CD14-positive monocyte (primary cell): ENCODE measurements at regions not wholly inside any gene's neighbourhood (a gene's known extent, or its start where the extent isn't known, plus 50 kb on each side); places are given as distances from the start of the nearest gene placed in this dataset.

Source experiments
- DNase-seq, 3 donors: peaks; one replicate each; pipeline ENCODE4 v3.0.0-alpha.2; 2011 to 2022
- H2AFZ ChIP-seq: 2 replicates; pipeline ENCODE4 v1.6.0; 2012; ENCODE audit warnings: mild to moderate bottlenecking, low read depth, low read length, inconsistent platforms; ENCODE audit not compliant: insufficient read depth, poor library complexity, severe bottlenecking
- H3K27ac ChIP-seq, 2 donors: 1 replicate in 1 of 2; 2 replicates in 1 of 2; pipeline ENCODE4 v1.5.1; 2012 to 2013; ENCODE audit warnings: low read length in 2 of 2, control low read depth in 1 of 2, inconsistent platforms in 1 of 2, low read depth in 1 of 2, mild to moderate bottlenecking in 1 of 2
- H3K27me3 ChIP-seq, 2 donors: one replicate each; pipeline versions ENCODE4 v1.6.0 to v1.6.1; 2011 to 2013; ENCODE audit warnings: low read length in 2 of 2; ENCODE audit not compliant: control insufficient read depth in 2 of 2, insufficient read depth in 2 of 2
- H3K36me3 ChIP-seq, 2 donors: replicated peaks in 1 of 2; 1 replicate in 1 of 2; 2 replicates in 1 of 2; pipeline versions ENCODE4 v1.5.1 to v1.6.1; 2012 to 2013; ENCODE audit warnings: low read length in 2 of 2, control low read depth in 1 of 2, inconsistent platforms in 1 of 2, mild to moderate bottlenecking in 1 of 2; ENCODE audit not compliant: insufficient read depth in 2 of 2, control insufficient read depth in 1 of 2
- H3K4me1 ChIP-seq, 2 donors: 1 replicate in 1 of 2; 2 replicates in 1 of 2; pipeline versions ENCODE4 v1.5.1 to v1.6.1; 2012 to 2013; ENCODE audit warnings: low read length in 2 of 2, control low read depth in 1 of 2, inconsistent platforms in 1 of 2, mild to moderate bottlenecking in 1 of 2, moderate library complexity in 1 of 2; ENCODE audit not compliant: insufficient read depth in 2 of 2, control insufficient read depth in 1 of 2
- H3K4me2 ChIP-seq: replicated peaks from 2 replicates; pipeline ENCODE3; 2012; ENCODE audit warnings: low read length, moderate library complexity, mild to moderate bottlenecking; ENCODE audit not compliant: poor library complexity, severe bottlenecking; ENCODE audit errors: extremely low read depth
- H3K4me3 ChIP-seq, 3 experiments: fragments of 200-600 bp in 1 of 3; sonication (generic) in 1 of 3; replicated peaks in 1 of 3; 1 replicate in 2 of 3; 2 replicates in 1 of 3; pipeline ENCODE4 v1.5.1; 2011 to 2013; ENCODE audit warnings: low read length in 3 of 3, mild to moderate bottlenecking in 3 of 3, control low read depth in 2 of 3, low read depth in 2 of 3, inconsistent platforms in 1 of 3, moderate library complexity in 1 of 3
- H3K79me2 ChIP-seq: 2 replicates; pipeline ENCODE4 v1.6.0; 2012; ENCODE audit warnings: mild to moderate bottlenecking, control low read depth, inconsistent platforms, low read length, moderate library complexity; ENCODE audit not compliant: insufficient read depth
- H3K9ac ChIP-seq: 2 replicates; pipeline ENCODE4 v1.6.0; 2017; ENCODE audit warnings: low read length, mild to moderate bottlenecking; ENCODE audit not compliant: insufficient read depth, poor library complexity, severe bottlenecking
- H3K9me3 ChIP-seq, 2 donors: replicated peaks in 1 of 2; 1 replicate in 1 of 2; 2 replicates in 1 of 2; pipeline versions ENCODE4 v1.5.1 to v1.6.1; 2012 to 2013; ENCODE audit warnings: low read length in 2 of 2, control low read depth in 1 of 2; ENCODE audit not compliant: control insufficient read depth in 1 of 2, insufficient read depth in 1 of 2
- H4K20me1 ChIP-seq: 2 replicates; pipeline ENCODE4 v1.6.0; 2012; ENCODE audit warnings: mild to moderate bottlenecking, low read length, control low read depth, moderate library complexity; ENCODE audit not compliant: insufficient read depth
- H3K27ac Mint-ChIP-seq, 7 donors: one replicate each; pipeline ENCODE4 v1.8.0; 2020; ENCODE audit warnings: mild to moderate bottlenecking in 7 of 7, mixed read lengths in 7 of 7, moderate library complexity in 6 of 7, inconsistent platforms in 2 of 7
- H3K27me3 Mint-ChIP-seq, 3 donors: one replicate each; pipeline ENCODE4 v1.8.0; 2021 to 2022; ENCODE audit warnings: low read depth in 3 of 3, mild to moderate bottlenecking in 3 of 3, mixed read lengths in 3 of 3, moderate library complexity in 3 of 3, inconsistent platforms in 1 of 3
- H3K36me3 Mint-ChIP-seq, 2 donors: one replicate each; pipeline ENCODE4 v1.8.0; 2020; ENCODE audit warnings: mixed read lengths in 2 of 2, inconsistent platforms in 1 of 2, mild to moderate bottlenecking in 1 of 2
- H3K4me1 Mint-ChIP-seq: one replicate; pipeline ENCODE4 v1.8.0; 2020; ENCODE audit warnings: mild to moderate bottlenecking, mixed read lengths
- H3K4me3 Mint-ChIP-seq, 2 donors: one replicate each; pipeline ENCODE4 v1.8.0; 2020; ENCODE audit warnings: mild to moderate bottlenecking in 2 of 2, mixed read lengths in 2 of 2, moderate library complexity in 1 of 2
- H3K9me3 Mint-ChIP-seq, 7 donors: one replicate each; pipeline ENCODE4 v1.8.0; 2020 to 2022; ENCODE audit warnings: mixed read lengths in 7 of 7, mild to moderate bottlenecking in 6 of 7, moderate library complexity in 6 of 7, inconsistent platforms in 2 of 7
- CTCF ChIP-seq: fragments of 200-600 bp; IDR thresholded peaks from one replicate; pipeline ENCODE4 v1.8.0; 2022; ENCODE audit warnings: antibody characterized with exemption, mild to moderate bottlenecking
- WGBS: methylation state at CpG from one replicate; pipeline ENCODE4 v1.1.5; 2013; ENCODE audit warnings: missing lambda C conversion rate; ENCODE audit not compliant: insufficient coverage; 5-methylcytosine and 5-hydroxymethylcytosine counted together
- intact Hi-C, 2 donors: fragments of 100-400 bp; cut with micrococcal nuclease; formaldehyde crosslinking; loops; one replicate each; pipeline versions ENCODE4 v1.15.0 to v1.15.1; 2023

- intact Hi-C loops, result no loop called here
- H3K4me2 ChIP-seq, result no peak overlapping the region
- TF ChIP-seq CTCF, result no peak
- H3K4me1 ChIP-seq, result no peaks in the 10 kb centered on the region
- no peaks in the 10 kb centered on the region for H3K27me3 ChIP-seq
- WGBS, result 100% methylated on average over 1 of the region's 2 CpGs
- peaks cover 0 to 3% of the 10 kb centered on the region in 2 donors for H3K9me3 ChIP-seq
- H3K4me1 Mint-ChIP-seq, result no peaks in the 10 kb centered on the region
- H3K36me3 Mint-ChIP-seq, result no peaks in the 10 kb centered on the region
- peaks cover 0 to 7% (median 6%) of the 10 kb centered on the region in 3 donors for H3K27me3 Mint-ChIP-seq
- no peak overlapping the region for H3K4me3 ChIP-seq
- H3K27ac Mint-ChIP-seq, result no peak overlapping the region
- no peaks in the 10 kb centered on the region for H3K9me3 Mint-ChIP-seq
- no peaks in the 10 kb centered on the region for H4K20me1 ChIP-seq
- no peak overlapping the region for H3K9ac ChIP-seq
- no peak overlapping the region for H3K4me3 Mint-ChIP-seq
- DNase-seq, result no peak
- no peaks in the 10 kb centered on the region for H3K36me3 ChIP-seq
- no peaks in the 10 kb centered on the region for H3K79me2 ChIP-seq
- H2AFZ ChIP-seq, result no peak overlapping the region
- H3K27ac ChIP-seq, result no peak overlapping the region
Measured at GRCh38 chr7:25727876-25728275, 424.1 kb upstream of the NFE2L3 start.

GRCh38 chr7:25731068-25731845 is 420.7 kb upstream of the NFE2L3 start:
- H3K9ac ChIP-seq, result no peak overlapping the region
- H2AFZ ChIP-seq, result no peak overlapping the region
- H3K4me3 Mint-ChIP-seq, result no peak overlapping the region
- H3K9me3 ChIP-seq, result peaks cover 0 to 4% of the 10 kb centered on the region in 2 donors
- peaks cover 0 to 4% (median 0%) of the 10 kb centered on the region in 7 donors for H3K9me3 Mint-ChIP-seq
- H3K27me3 ChIP-seq, result peaks cover 0 to 2% of the 10 kb centered on the region in 2 donors
- no peaks in the 10 kb centered on the region for H3K36me3 ChIP-seq
- intact Hi-C loops, result no loop called here
- peaks cover 2% of the 10 kb centered on the region for H3K4me1 Mint-ChIP-seq
- no peaks in the 10 kb centered on the region for H4K20me1 ChIP-seq
- no peaks in the 10 kb centered on the region for H3K79me2 ChIP-seq
- no peak overlapping the region for H3K27ac ChIP-seq
- no peak overlapping the region for H3K4me3 ChIP-seq
- H3K27me3 Mint-ChIP-seq, result peaks cover 7 to 12% (median 10%) of the 10 kb centered on the region in 3 donors
- peaks cover 0 to 3% of the 10 kb centered on the region in 2 donors for H3K4me1 ChIP-seq
- no peak for DNase-seq
- 82% methylated on average over 5 of the region's 8 CpGs for WGBS
- TF ChIP-seq CTCF, result no peak
- H3K4me2 ChIP-seq, result no peak overlapping the region
- H3K36me3 Mint-ChIP-seq, result no peaks in the 10 kb centered on the region
- no peak overlapping the region for H3K27ac Mint-ChIP-seq
